HCT116 (cell line): ENCODE measurements at regions not wholly inside any gene's neighbourhood (a gene's known extent, or its start where the extent isn't known, plus 50 kb on each side); places are given as distances from the start of the nearest gene placed in this dataset.

Experiments
- POLR2A ChIP-seq: IDR thresholded peaks from 2 replicates; pipeline ENCODE4 v1.7.0; 2011; ENCODE audit warnings: borderline replicate concordance; ENCODE audit not compliant: insufficient read depth, insufficient read length; ENCODE audit errors: extremely low read depth
- RAD21 ChIP-seq: IDR thresholded peaks from 2 replicates; pipeline ENCODE4 v1.6.1; 2012; ENCODE audit warnings: low read depth, mild to moderate bottlenecking
- TF ChIP-seq, protein P1 (sequence below), 3 experiments: fragments of 200-600 bp in 1 of 3; sonication (generic) in 1 of 3; IDR thresholded peaks in 2 of 3; conservative IDR thresholded peaks in 1 of 3; 2 replicates each; pipeline ENCODE4 v1.5.1; 2012 to 2017; ENCODE audit warnings: low read depth in 2 of 3, low read length in 2 of 3, antibody characterized with exemption in 1 of 3, borderline replicate concordance in 1 of 3, control low read depth in 1 of 3, mild to moderate bottlenecking in 1 of 3, mixed read lengths in 1 of 3, mixed run types in 1 of 3, moderate library complexity in 1 of 3; ENCODE audit not compliant: insufficient read depth in 1 of 3
- TF ChIP-seq, protein P2 (sequence below): IDR thresholded peaks from 2 replicates; pipeline ENCODE4 v1.6.1; 2012
- TF ChIP-seq, protein P3 (sequence below): IDR thresholded peaks from 2 replicates; pipeline ENCODE4 v1.6.1; 2012

DNA sequence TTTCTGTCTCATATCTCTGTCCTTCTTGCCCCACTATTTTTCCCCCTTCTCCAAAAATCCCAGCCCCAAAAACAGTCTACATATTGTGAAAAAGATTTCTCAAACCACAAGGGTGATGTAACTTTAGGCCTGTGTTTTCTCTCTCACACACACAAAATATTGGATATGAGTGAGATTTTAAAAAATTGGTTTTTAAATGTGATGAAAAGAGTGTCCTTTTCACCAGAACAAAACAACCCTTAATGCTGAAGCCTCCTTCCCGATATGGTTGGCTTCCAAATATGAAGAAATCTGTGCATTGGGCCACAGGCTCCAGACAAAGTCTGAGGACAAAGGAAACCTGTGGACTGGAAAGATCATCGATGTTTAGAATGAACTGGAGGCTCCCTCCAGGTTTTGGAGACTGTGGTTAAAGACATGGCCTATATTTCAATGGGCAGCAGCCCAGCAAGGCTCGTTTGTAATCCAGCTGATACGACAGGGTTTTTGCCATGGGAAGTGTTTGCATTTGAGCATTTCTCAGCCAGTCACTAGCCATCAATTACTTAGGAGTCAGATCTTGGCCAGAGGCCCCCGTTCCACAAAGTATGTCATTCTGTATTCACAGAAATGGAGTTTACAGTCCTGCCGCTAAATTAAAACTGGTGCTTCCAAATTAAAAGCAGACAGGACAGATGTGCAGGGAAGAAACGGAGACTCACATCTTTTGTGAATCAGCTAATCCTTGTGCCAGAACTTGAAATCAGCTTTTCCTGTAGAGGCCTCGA is 546.3 kb downstream of the EBF1 start:
- TF ChIP-seq POLR2A = no peak
- no peak for TF ChIP-seq RAD21
- TF ChIP-seq, protein P1, sequence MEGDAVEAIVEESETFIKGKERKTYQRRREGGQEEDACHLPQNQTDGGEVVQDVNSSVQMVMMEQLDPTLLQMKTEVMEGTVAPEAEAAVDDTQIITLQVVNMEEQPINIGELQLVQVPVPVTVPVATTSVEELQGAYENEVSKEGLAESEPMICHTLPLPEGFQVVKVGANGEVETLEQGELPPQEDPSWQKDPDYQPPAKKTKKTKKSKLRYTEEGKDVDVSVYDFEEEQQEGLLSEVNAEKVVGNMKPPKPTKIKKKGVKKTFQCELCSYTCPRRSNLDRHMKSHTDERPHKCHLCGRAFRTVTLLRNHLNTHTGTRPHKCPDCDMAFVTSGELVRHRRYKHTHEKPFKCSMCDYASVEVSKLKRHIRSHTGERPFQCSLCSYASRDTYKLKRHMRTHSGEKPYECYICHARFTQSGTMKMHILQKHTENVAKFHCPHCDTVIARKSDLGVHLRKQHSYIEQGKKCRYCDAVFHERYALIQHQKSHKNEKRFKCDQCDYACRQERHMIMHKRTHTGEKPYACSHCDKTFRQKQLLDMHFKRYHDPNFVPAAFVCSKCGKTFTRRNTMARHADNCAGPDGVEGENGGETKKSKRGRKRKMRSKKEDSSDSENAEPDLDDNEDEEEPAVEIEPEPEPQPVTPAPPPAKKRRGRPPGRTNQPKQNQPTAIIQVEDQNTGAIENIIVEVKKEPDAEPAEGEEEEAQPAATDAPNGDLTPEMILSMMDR (IDR thresholded peaks at IDR 0.05 in 2 of 3, conservative IDR thresholded peaks at IDR 0.05 in 1 of 3; ENCODE audit: borderline replicate concordance in 1 of 3, insufficient read depth in 1 of 3, low read depth in 2 of 3, low read length in 2 of 3) = no peak
- TF ChIP-seq, protein P2, sequence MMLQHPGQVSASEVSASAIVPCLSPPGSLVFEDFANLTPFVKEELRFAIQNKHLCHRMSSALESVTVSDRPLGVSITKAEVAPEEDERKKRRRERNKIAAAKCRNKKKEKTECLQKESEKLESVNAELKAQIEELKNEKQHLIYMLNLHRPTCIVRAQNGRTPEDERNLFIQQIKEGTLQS = no peak
- TF ChIP-seq, protein P3, sequence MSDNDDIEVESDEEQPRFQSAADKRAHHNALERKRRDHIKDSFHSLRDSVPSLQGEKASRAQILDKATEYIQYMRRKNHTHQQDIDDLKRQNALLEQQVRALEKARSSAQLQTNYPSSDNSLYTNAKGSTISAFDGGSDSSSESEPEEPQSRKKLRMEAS = no peak
